Ectodermal cell (in vitro differentiated cells): ENCODE measurements at regions not wholly inside any gene's neighbourhood (a gene's known extent, or its start where the extent isn't known, plus 50 kb on each side); places are given as distances from the start of the nearest gene placed in this dataset.

Experiments used
- H3K27ac ChIP-seq: 2 replicates; pipeline ENCODE4 v1.7.0; 2013; ENCODE audit warnings: mild to moderate bottlenecking, low read depth, low read length; ENCODE audit not compliant: insufficient read depth, poor library complexity, severe bottlenecking
- H3K27me3 ChIP-seq: 2 replicates; pipeline ENCODE4 v1.7.0; 2013; ENCODE audit warnings: mild to moderate bottlenecking, low read length; ENCODE audit not compliant: insufficient read depth, control insufficient read depth, poor library complexity, severe bottlenecking
- H3K36me3 ChIP-seq: one replicate; pipeline ENCODE4 v1.7.0; 2013; ENCODE audit warnings: low read length; ENCODE audit not compliant: control insufficient read depth, insufficient read depth
- H3K4me1 ChIP-seq: one replicate; pipeline ENCODE4 v1.7.0; 2013; ENCODE audit warnings: low read length; ENCODE audit not compliant: control insufficient read depth, insufficient read depth
- H3K4me3 ChIP-seq: 2 replicates; pipeline ENCODE4 v1.7.0; 2013; ENCODE audit warnings: low read depth, low read length, control low read depth; ENCODE audit not compliant: insufficient read depth
- H3K9me3 ChIP-seq: 2 replicates; pipeline ENCODE4 v1.7.0; 2013; ENCODE audit warnings: mild to moderate bottlenecking, low read length, moderate library complexity; ENCODE audit not compliant: control insufficient read depth
- WGBS, 2 experiments: methylation state at CpG; one replicate each; pipeline ENCODE4 v1.1.7; 2013; ENCODE audit warnings: missing lambda C conversion rate in 2 of 2; 5-methylcytosine and 5-hydroxymethylcytosine counted together

DNA sequence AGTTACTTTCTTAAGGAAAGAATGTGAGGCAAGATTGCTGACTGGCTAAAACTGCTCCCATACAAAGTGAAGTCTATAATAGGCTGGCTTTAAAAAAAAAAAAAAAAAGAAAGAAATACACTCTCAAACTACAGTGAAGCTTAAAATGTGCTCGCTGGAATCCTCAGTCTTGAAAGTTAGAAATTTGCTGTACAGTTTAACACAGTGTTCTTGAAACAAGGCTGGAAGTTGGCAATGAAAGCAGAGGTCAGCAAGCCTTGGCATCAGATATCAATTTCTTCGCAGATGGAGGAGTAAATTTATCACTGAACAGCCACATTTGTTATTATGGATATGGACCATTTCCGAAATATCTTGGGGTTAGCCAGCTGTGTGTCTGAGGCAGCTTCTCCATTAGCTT is 392.9 kb downstream of the ZNF516 start:
- H3K27me3 ChIP-seq: no peaks in the 10 kb centered on the region
- WGBS, 2 experiments: 79 to 80% methylated on average over 3 of the region's 3 CpGs
- no peak overlapping the region for H3K4me3 ChIP-seq
- no peaks in the 10 kb centered on the region for H3K4me1 ChIP-seq
- H3K27ac ChIP-seq: no peak overlapping the region
- H3K9me3 ChIP-seq: no peaks in the 10 kb centered on the region
- H3K36me3 ChIP-seq: no peaks in the 10 kb centered on the region

DNA sequence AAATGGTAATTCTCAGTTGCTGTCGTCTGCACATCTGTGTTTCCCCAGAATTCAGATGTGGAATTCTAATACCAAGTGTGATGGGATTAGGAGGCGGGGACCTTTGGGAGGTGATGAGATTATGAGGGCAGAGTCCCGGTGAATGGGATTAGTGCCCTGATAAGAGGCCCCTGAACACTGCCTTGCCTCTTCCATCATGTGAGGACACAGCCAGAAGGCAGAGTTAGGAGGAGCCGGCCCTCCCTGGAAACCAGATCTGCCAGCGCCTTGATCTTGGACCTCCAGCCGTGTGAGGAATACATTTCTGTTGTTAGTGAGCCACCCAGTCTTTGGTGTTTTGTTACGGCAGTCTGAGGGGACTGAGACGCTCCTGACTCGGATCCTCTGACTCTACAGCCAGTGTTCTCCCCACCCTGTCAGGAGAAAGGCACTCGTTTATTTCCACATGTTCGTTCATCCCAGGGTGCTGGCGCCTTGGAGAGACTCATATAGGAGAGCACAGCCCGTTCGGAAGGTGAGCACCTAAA is 395.0 kb downstream of the ZNF516 start:
- H3K9me3 ChIP-seq: no peaks in the 10 kb centered on the region
- H3K27me3 ChIP-seq: no peaks in the 10 kb centered on the region
- 80 to 83% methylated on average over 14 of the region's 14 CpGs for WGBS, 2 experiments
- H3K27ac ChIP-seq: no peak overlapping the region
- H3K36me3 ChIP-seq: no peaks in the 10 kb centered on the region
- no peaks in the 10 kb centered on the region for H3K4me1 ChIP-seq
- no peak overlapping the region for H3K4me3 ChIP-seq

DNA sequence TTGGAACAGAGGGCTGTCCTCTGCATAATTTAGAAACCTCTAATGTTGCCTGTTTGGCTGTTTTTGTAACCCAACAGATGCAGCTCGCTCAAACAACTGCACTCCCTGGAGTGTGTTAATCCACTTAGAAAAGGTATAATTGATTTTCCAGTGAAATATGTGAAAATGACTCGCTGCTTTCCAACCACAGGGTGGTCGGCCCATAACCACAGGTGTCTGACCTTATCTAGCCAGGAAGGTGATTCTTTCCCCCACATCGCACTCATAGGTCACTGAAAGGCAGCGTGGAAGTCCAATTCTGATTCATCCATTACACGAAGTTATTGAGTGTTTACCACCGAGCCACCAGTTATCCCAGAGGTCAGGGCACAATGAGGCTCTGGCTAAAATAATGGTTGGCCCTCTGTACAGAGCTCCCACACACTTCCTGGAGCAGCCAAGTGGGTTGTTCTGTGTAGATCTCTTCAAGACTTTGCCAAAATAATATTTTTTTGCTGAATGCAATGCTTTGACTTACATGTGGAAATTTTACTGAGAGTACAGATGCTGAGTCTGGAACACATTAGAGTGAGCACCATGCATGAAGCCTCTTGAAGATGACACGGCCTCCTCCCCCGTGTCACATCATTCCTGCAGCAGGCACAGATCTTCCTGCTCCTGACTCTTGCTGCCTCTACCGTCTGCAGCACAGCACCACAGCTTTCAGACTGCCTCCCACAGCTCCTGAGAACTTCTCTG is 396.2 kb downstream of the ZNF516 start:
- Histone ChIP-seq H3K4me1 (no peaks in the 10 kb centered on the region), H3K4me3 (no peak overlapping the region), H3K27me3 (no peaks in the 10 kb centered on the region), H3K36me3 (no peaks in the 10 kb centered on the region), H3K9me3 (no peaks in the 10 kb centered on the region), H3K27ac (no peak overlapping the region)
- WGBS, 2 experiments: 83% methylated on average over 10 of the region's 10 CpGs

DNA sequence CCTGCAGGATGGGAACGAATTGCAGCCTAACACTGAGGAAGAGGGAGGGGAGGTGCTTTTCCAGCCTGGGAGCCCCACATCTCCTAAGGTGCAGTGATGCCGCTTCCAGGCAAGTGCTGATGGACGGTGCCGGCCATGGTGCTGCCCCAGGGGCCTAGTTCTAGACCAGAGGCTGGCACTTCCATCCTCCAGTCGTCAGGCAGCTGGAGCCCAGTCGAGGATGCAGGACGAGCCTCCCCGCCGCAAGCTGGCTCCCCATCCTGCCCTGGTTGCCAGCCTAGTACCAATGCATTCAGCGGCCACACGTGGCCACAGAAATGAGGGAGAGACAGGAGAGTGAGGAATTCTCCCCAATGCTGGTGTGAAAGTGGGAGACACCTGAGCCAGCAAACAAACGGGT is 413.5 kb downstream of the ZNF516 start:
- no peak overlapping the region for H3K27ac ChIP-seq
- no peaks in the 10 kb centered on the region for H3K4me1 ChIP-seq
- H3K9me3 ChIP-seq: no peaks in the 10 kb centered on the region
- no peaks in the 10 kb centered on the region for H3K36me3 ChIP-seq
- WGBS, 2 experiments: 90 to 94% methylated on average over 12 of the region's 12 CpGs
- H3K27me3 ChIP-seq: no peaks in the 10 kb centered on the region
- no peak overlapping the region for H3K4me3 ChIP-seq

DNA sequence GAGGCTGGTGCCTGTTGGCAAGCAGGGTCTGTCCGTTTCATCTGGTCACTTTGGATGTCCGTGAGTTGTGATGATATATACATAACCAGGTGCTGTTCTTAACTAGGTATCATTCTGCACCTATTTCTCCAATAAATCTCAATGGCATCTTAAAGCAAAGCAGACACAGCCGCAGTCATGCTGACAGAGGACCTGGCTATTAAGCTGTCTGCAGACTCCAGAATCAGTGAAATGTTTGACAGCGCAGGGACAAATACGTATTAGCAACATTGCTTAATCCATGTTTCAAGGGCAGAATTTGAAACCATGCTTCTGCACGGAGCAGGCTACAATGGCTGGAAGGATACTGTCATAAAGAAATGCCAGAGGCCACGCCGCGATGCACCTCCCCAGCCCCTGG is 414.6 kb downstream of the ZNF516 start:
- Histone ChIP-seq H3K27ac (no peak overlapping the region), H3K9me3 (no peaks in the 10 kb centered on the region), H3K4me3 (no peak overlapping the region), H3K4me1 (no peaks in the 10 kb centered on the region), H3K27me3 (no peaks in the 10 kb centered on the region), H3K36me3 (no peaks in the 10 kb centered on the region)
- WGBS, 2 experiments: 94 to 95% methylated on average over 9 of the region's 9 CpGs

DNA sequence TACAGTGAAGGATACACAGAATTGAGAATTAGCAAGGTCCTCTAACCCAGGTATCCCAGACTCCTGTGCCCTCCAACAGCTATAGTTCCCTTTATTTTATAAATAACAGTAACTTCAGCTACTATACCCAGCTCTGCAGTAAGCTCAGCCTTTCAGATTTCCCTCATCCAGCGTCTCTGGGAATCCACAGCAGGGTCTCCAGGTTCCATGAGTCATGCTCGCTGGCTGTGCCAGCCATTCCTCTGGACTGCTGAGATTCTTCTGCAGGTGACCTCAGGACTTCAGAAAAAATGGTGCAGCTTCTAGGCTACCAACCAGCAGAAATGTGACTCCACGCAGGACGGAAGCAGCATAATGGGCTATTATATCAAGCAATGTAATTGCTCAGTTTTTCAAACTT is 419.3 kb downstream of the ZNF516 start:
- WGBS, 2 experiments: 84 to 90% methylated on average over 4 of the region's 4 CpGs
- Histone ChIP-seq H3K4me1 (no peaks in the 10 kb centered on the region), H3K27ac (no peak overlapping the region), H3K4me3 (no peak overlapping the region), H3K9me3 (no peaks in the 10 kb centered on the region), H3K27me3 (no peaks in the 10 kb centered on the region), H3K36me3 (no peaks in the 10 kb centered on the region)

DNA sequence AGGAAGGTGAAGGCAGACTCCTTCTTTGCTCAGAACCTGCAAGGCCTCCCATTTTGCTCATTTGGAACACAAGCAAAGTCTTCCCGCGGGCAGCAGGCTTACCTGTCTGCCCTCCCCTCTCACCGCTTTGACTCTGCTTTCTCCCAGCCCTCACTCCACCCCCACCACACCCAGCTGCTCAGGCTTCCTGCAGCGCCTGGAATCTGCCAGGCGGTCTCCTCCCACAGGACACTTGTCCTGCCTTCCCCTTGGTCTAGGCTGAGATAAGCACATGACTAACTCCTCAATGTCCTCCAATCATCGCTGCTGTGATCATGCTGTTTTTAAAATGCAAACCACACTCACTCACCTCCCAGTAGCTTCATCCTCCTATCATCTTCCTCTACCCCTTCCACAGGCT is 430.0 kb downstream of the ZNF516 start:
- no peaks in the 10 kb centered on the region for H3K9me3 ChIP-seq
- no peak overlapping the region for H3K4me3 ChIP-seq
- WGBS, 2 experiments: 21 to 24% methylated on average over 6 of the region's 6 CpGs
- no peaks in the 10 kb centered on the region for H3K36me3 ChIP-seq
- H3K4me1 ChIP-seq: no peaks in the 10 kb centered on the region
- H3K27me3 ChIP-seq: no peaks in the 10 kb centered on the region
- no peak overlapping the region for H3K27ac ChIP-seq

DNA sequence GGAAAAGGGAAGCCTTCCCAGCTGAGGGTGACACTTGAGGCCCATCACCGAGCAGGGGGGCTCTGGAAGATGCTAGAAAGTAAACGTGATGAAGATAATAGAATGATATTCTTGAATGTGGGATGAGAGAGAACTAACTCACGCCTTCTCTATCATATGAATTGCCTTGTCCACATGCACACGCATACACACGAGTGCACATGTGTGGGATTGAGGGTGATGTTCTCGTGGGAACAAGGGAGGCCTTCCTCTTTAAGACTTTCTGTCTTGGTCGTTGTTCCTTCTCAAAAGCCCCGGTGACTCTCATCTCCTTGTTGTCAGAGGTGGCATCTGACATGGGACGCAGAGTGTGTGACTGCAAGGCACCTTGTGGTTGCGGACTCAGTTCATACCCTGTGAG is 436.9 kb downstream of the ZNF516 start:
- Histone ChIP-seq H3K27me3 (no peaks in the 10 kb centered on the region), H3K4me1 (no peaks in the 10 kb centered on the region), H3K9me3 (no peaks in the 10 kb centered on the region), H3K36me3 (no peaks in the 10 kb centered on the region), H3K27ac (no peak overlapping the region), H3K4me3 (no peak overlapping the region)
- WGBS, 2 experiments: 85% methylated on average over 10 of the region's 10 CpGs

DNA sequence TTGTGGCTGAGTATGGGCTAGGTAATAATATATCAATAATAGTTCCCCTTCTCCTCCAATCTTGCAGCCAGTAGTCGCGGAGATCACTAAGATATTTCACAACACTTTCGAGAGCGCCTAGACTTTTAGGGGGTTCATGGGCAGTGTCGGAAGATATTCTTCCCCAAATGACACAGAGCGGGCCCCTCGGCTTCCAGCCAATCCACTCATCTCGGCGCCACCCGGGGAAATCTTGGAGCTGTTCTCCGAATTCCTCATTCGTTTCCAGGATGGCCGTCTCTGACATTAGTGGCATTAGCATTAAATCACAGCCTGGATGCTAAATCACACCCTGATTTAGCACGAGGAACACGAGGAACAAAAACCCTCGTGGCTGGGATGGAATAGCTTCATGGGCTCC is 437.7 kb downstream of the ZNF516 start:
- Histone ChIP-seq H3K9me3 (no peaks in the 10 kb centered on the region), H3K4me3 (no peak overlapping the region), H3K4me1 (no peaks in the 10 kb centered on the region), H3K36me3 (no peaks in the 10 kb centered on the region), H3K27ac (no peak overlapping the region), H3K27me3 (no peaks in the 10 kb centered on the region)
- WGBS, 2 experiments: 93 to 95% methylated on average over 16 of the region's 16 CpGs

DNA sequence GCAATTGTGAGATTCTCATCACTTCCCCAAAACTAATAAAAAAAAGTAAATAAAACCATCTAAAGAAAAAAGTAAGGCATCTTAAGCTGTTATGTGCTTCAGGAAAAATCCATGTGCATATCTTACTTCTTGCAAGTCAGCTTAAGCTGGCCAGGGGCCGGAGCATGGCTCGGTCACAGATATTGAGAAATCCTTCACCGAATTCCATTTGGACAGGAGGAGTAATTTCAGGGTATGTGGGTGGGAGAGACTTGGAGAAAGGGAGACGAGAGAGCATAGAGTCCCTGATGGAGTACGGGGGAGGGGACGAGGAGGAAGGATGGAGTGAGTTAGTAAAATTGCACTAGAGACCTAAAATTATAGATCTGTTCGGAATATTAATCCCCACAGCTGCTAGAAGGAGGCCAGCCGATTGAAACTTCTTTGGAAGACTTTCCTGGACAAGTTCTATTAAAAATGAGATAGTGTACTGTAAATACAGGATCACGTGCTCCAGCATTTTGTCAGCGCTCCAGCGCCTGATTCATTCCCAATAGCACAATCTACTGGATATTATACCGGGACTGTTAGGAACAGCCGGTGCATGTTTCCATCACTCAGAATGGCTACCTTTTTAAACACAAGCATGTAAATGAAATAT is 438.5 kb downstream of the ZNF516 start:
- no peak overlapping the region for H3K27ac ChIP-seq
- 93 to 95% methylated on average over 13 of the region's 13 CpGs for WGBS, 2 experiments
- no peaks in the 10 kb centered on the region for H3K27me3 ChIP-seq
- no peaks in the 10 kb centered on the region for H3K9me3 ChIP-seq
- H3K4me1 ChIP-seq: no peaks in the 10 kb centered on the region
- no peak overlapping the region for H3K4me3 ChIP-seq
- H3K36me3 ChIP-seq: no peaks in the 10 kb centered on the region
